ENCODE measurements at regions not wholly inside any gene's neighbourhood (a gene's known extent, or its start where the extent isn't known, plus 50 kb on each side); places are given as distances from the start of the nearest gene placed in this dataset.

- TF ChIP-seq POLR2A (IDR thresholded peaks at IDR 0.05): no peak
- TF ChIP-seq CTCF (IDR thresholded peaks at IDR 0.05): no peak
Measured at GRCh38 chr1:182164273-182164672, 102.8 kb upstream of the ZNF648 start.
